Tibial nerve (tissue), 4 donors: ENCODE measurements at regions not wholly inside any gene's neighbourhood (a gene's known extent, or its start where the extent isn't known, plus 50 kb on each side); places are given as distances from the start of the nearest gene placed in this dataset.

ENCODE experiments used
- DNase-seq, 2 donors: peaks; one replicate each; pipeline ENCODE4 v3.0.0-alpha.2; 2019; ENCODE audit warnings: low spot score in 2 of 2
- H3K27ac ChIP-seq, 4 donors: fragments of 200-600 bp; sonication (generic) in 3 of 4; one replicate each; pipeline ENCODE4 v1.5.1; 2017 to 2019; ENCODE audit warnings: mild to moderate bottlenecking in 1 of 4
- H3K27me3 ChIP-seq, 2 donors: fragments of 200-600 bp; sonication (generic) in 1 of 2; one replicate each; pipeline versions ENCODE4 v1.5.1 to v1.6.0; 2017 to 2019
- H3K36me3 ChIP-seq, 3 donors: fragments of 200-600 bp; sonication (generic); one replicate each; pipeline ENCODE4 v1.5.1; 2018 to 2019
- H3K4me1 ChIP-seq, 4 donors: fragments of 200-600 bp; sonication (generic) in 3 of 4; one replicate each; pipeline ENCODE4 v1.5.1; 2017 to 2019
- H3K4me3 ChIP-seq, 4 donors: fragments of 200-600 bp; sonication (generic) in 3 of 4; one replicate each; pipeline ENCODE4 v1.5.1; 2017 to 2019; ENCODE audit warnings: mild to moderate bottlenecking in 1 of 4, moderate library complexity in 1 of 4
- H3K9me3 ChIP-seq, 4 donors: fragments of 200-600 bp; sonication (generic) in 3 of 4; one replicate each; pipeline ENCODE4 v1.5.1; 2017 to 2019
- CTCF ChIP-seq, 5 experiments: fragments of 200-600 bp in 3 of 5; fragments of 450-650 bp in 2 of 5; sonication (generic) in 3 of 5; IDR thresholded peaks; one replicate each; pipeline ENCODE4 v1.5.1; 2016 to 2019; ENCODE audit warnings: antibody characterized with exemption in 5 of 5, mild to moderate bottlenecking in 3 of 5, moderate library complexity in 2 of 5
- EP300 ChIP-seq, 2 donors: sonication (generic); formaldehyde crosslinking; IDR thresholded peaks; one replicate each; pipeline ENCODE4 v1.6.1; 2017; ENCODE audit warnings: antibody characterized with exemption in 2 of 2, mild to moderate bottlenecking in 1 of 2
- POLR2A ChIP-seq, 2 donors: fragments of 450-650 bp; IDR thresholded peaks; one replicate each; pipeline ENCODE4 v1.6.1; 2017; ENCODE audit warnings: antibody characterized with exemption in 2 of 2, mild to moderate bottlenecking in 2 of 2, moderate library complexity in 2 of 2
- WGBS, 2 donors: methylation state at CpG; one replicate each; pipeline ENCODE4 v1.1.5; 2018; 5-methylcytosine and 5-hydroxymethylcytosine counted together

GRCh38 chr5:118249386-118249785 lies 739.0 kb downstream of the DTWD2 start:
- Histone ChIP-seq H3K36me3 (no peaks in the 10 kb centered on the region), H3K27ac (no peak overlapping the region), H3K27me3 (no peaks in the 10 kb centered on the region), H3K4me3 (no peak overlapping the region), H3K4me1 (peaks cover 0 to 13% (median 0%) of the 10 kb centered on the region in 4 donors), H3K9me3 (peaks cover 0 to 39% (median 6%) of the 10 kb centered on the region in 4 donors)
- no peak for DNase-seq
- TF ChIP-seq POLR2A (IDR thresholded peaks at IDR 0.05): no peak
- no peak for TF ChIP-seq CTCF (IDR thresholded peaks at IDR 0.05)
- TF ChIP-seq EP300 (IDR thresholded peaks at IDR 0.05): no peak
- 81 to 88% methylated on average over 2 of the region's 2 CpGs for WGBS, 2 donors

GRCh38 chr5:118247458-118247857 lies 740.9 kb downstream of the DTWD2 start:
- 90 to 96% methylated on average over 4 of the region's 4 CpGs for WGBS, 2 donors
- no peak for TF ChIP-seq CTCF (IDR thresholded peaks at IDR 0.05)
- TF ChIP-seq POLR2A (IDR thresholded peaks at IDR 0.05): no peak
- no peak for TF ChIP-seq EP300 (IDR thresholded peaks at IDR 0.05)
- Histone ChIP-seq H3K27ac (no peak overlapping the region), H3K27me3 (no peaks in the 10 kb centered on the region), H3K4me3 (no peak overlapping the region), H3K9me3 (peaks cover 0 to 39% (median 6%) of the 10 kb centered on the region in 4 donors), H3K4me1 (no peaks in the 10 kb centered on the region), H3K36me3 (no peaks in the 10 kb centered on the region)
- DNase-seq: no peak

DNA sequence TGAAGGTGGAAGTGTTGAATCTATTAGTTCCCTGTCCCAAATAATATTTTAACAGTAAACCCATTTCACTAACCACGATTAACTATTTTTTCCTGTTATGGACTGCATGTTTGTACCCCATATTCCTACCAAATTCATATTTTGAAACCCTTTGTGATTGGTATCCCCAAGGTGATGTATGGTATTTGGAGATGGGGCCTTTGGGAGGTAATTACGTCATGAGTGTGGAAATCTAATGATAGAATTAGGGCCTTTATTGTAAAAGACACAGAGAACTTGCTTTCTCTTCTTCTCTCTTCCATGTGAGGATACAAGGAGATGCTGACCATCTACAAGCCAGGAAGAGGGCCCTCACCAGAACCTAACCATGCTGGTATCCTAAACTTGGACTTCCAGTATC lies 744.7 kb downstream of the DTWD2 start:
- 81 to 88% methylated on average over 2 of the region's 2 CpGs for WGBS, 2 donors
- H3K27ac ChIP-seq: no peak overlapping the region
- no peaks in the 10 kb centered on the region for H3K36me3 ChIP-seq
- no peak for TF ChIP-seq EP300 (IDR thresholded peaks at IDR 0.05)
- no peak for TF ChIP-seq CTCF (IDR thresholded peaks at IDR 0.05)
- no peak for TF ChIP-seq POLR2A (IDR thresholded peaks at IDR 0.05)
- H3K4me1 ChIP-seq: no peaks in the 10 kb centered on the region
- H3K4me3 ChIP-seq: no peak overlapping the region
- no peaks in the 10 kb centered on the region for H3K27me3 ChIP-seq
- peaks cover 0 to 7% (median 0%) of the 10 kb centered on the region in 4 donors for H3K9me3 ChIP-seq
- DNase-seq: no peak

DNA sequence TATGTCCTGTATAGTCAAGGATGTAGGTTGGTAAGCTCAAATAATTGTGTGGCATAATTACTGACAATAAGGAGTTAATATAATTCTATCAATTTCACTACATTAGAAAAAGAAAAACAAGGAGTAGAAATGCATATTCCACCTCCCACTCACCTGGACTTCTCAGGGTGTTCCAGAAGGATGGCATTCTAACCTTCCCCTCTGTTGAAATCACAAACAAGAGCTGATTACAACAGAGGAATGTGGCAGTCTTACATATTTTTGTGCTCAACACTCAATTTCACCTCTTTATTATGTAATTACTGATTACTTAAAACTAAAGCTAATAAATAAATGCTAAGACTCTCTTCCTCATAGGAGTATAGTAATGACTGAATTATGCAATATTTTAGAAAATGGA lies 745.3 kb downstream of the DTWD2 start:
- Histone ChIP-seq H3K9me3 (peaks cover 0 to 3% (median 0%) of the 10 kb centered on the region in 4 donors), H3K4me3 (no peak overlapping the region), H3K27me3 (no peaks in the 10 kb centered on the region), H3K27ac (no peak overlapping the region), H3K36me3 (no peaks in the 10 kb centered on the region), H3K4me1 (no peaks in the 10 kb centered on the region)
- no peak for DNase-seq
- no peak for TF ChIP-seq EP300 (IDR thresholded peaks at IDR 0.05)
- no peak for TF ChIP-seq POLR2A (IDR thresholded peaks at IDR 0.05)
- no peak for TF ChIP-seq CTCF (IDR thresholded peaks at IDR 0.05)

DNA sequence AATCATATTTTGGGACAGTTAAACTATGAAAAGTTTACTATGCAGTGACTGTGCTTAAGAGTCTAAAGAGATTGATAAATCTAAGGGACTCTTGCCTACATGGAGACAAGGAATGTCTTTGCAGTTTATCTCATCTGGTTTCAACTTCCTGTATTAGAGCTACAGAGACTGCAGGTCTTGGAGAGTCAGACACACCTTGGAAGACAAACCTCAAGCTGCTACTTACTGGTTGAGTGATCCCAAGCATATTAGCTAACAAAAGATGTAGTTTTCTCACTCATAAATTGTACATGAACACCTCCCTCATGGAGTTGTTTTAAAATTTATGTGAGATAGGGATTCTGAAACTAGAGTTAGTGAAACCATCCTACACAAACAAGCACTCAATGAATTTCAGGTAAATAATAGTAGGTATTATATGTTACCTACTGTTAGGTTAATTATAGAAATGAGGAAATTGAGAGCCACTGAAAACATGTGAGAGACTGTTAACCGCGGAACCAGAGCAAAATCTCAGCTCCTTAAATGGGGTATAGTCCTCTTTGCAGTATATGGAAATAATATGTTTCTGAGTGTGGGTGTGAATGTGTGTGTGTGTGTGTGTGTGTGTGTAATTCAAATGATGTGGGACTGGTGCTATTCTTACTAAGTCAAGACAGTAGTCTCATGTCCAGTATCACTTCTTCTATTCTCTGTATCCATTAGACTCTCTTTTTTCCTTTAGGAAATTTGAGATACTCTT lies 752.1 kb downstream of the DTWD2 start:
- H3K36me3 ChIP-seq: no peaks in the 10 kb centered on the region
- no peak for DNase-seq
- no peak overlapping the region for H3K4me3 ChIP-seq
- no peaks in the 10 kb centered on the region for H3K27me3 ChIP-seq
- WGBS, 2 donors: 90 to 96% methylated on average over 2 of the region's 2 CpGs
- H3K4me1 ChIP-seq: no peaks in the 10 kb centered on the region
- H3K27ac ChIP-seq: no peak overlapping the region
- no peaks in the 10 kb centered on the region for H3K9me3 ChIP-seq
- TF ChIP-seq CTCF (IDR thresholded peaks at IDR 0.05) (no peak), EP300 (IDR thresholded peaks at IDR 0.05) (no peak), POLR2A (IDR thresholded peaks at IDR 0.05) (no peak)
